ENCODE measurements at regions not wholly inside any gene's neighbourhood (a gene's known extent, or its start where the extent isn't known, plus 50 kb on each side); places are given as distances from the start of the nearest gene placed in this dataset.
"Not testable (repeated sequence)": the region's sequence is repeated elsewhere in the genome, so short reads cannot be mapped to it uniquely, and the experiment has no call there.

DNA sequence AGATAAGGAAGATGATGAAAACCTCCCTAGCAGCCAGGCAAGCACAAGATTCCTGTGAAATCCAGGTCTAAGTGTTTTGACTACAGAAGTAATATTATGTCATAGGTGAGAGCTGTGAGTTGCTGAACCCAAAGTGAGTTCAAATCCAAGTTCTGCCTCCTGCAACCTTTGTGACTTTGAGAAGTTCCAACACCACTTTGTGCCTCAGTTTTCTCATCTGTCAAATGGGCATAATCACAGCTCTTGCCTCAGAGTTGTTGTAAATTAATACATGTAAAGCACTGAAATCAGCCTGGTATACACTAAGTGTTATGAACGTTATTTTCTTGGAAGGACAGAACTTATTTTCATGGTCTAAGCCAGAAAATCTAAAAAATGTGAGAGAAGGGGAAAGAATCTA, 210.3 kb upstream of the FRG2C start:
- H2BK5ac ChIP-seq (ENCODE audit: low read length); H3K4me2 ChIP-seq (ENCODE audit: insufficient read depth, low read length, poor library complexity, severe bottlenecking); H3K18ac ChIP-seq (ENCODE audit: low read length); H3K27me3 ChIP-seq (ENCODE audit: control insufficient read depth in 3 of 3, insufficient read depth in 3 of 3, low read depth in 1 of 3, low read length in 3 of 3); H2AFZ ChIP-seq (ENCODE audit: low read length); H3K27ac ChIP-seq (replicated peaks; ENCODE audit: low read length); H3K9me3 ChIP-seq (replicated peaks in 1 of 2; ENCODE audit: control insufficient read depth in 2 of 2, insufficient read depth in 1 of 2, low read depth in 1 of 2, low read length in 2 of 2); H3K4me3 ChIP-seq (ENCODE audit: low read length in 2 of 2); H3K4me1 ChIP-seq (ENCODE audit: control insufficient read depth in 2 of 2, insufficient read depth in 1 of 2, low read depth in 1 of 2, low read length in 2 of 2); H2BK15ac ChIP-seq (ENCODE audit: low read length); DNase-seq (ENCODE audit: low spot score); H3K4ac ChIP-seq (ENCODE audit: low read length); H3K9ac ChIP-seq (ENCODE audit: low read depth, low read length, poor library complexity); H3K79me1 ChIP-seq (ENCODE audit: low read depth, low read length); H4K8ac ChIP-seq (ENCODE audit: low read depth, low read length); H4K91ac ChIP-seq (ENCODE audit: low read depth, low read length, poor library complexity); H3K23ac ChIP-seq (ENCODE audit: low read depth, low read length, poor library complexity); H2BK12ac ChIP-seq (ENCODE audit: low read length); H2BK120ac ChIP-seq (ENCODE audit: low read depth, low read length); H3K36me3 ChIP-seq (replicated peaks in 1 of 2; ENCODE audit: control insufficient read depth in 2 of 2, insufficient read depth in 2 of 2, low read length in 2 of 2); H3K14ac ChIP-seq (ENCODE audit: low read length); H2AK5ac ChIP-seq (ENCODE audit: low read depth, low read length): not testable (repeated sequence)
- no CpG with 5 or more reads among the region's 1 CpG for WGBS, 2 donors (ENCODE audit: extremely low coverage in 2 of 2, insufficient read length in 2 of 2, insufficient replicate concordance in 1 of 2)

DNA sequence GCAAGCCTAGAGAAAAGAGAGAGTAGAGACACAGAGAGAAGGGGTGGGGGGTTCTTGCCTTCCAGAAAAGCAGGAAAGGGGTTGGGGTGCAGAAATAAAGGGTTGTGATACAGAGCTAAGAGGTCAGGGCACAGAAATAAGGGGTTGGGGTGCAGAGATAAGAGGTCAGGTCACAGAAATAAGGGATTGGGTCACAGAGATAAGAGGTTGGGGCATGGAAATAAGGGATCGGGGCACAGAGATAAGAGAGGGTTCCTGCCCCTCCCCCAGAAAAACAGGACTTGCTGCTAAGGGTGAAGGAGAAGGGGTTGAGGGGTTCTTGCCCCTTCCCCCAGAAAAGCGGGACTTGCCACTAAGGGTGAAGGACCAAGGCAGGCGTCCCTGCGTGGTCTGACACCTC, 189.6 kb upstream of the FRG2C start:
- no CpG with 5 or more reads among the region's 4 CpGs for WGBS, 2 donors (ENCODE audit: extremely low coverage in 2 of 2, insufficient read length in 2 of 2, insufficient replicate concordance in 1 of 2)
- H2BK12ac ChIP-seq (ENCODE audit: low read length); H2AFZ ChIP-seq (ENCODE audit: low read length); H3K23ac ChIP-seq (ENCODE audit: low read depth, low read length, poor library complexity); H2BK15ac ChIP-seq (ENCODE audit: low read length); H3K4ac ChIP-seq (ENCODE audit: low read length); H3K4me3 ChIP-seq (ENCODE audit: low read length in 2 of 2); H2BK120ac ChIP-seq (ENCODE audit: low read depth, low read length); DNase-seq (ENCODE audit: low spot score); H3K36me3 ChIP-seq (replicated peaks in 1 of 2; ENCODE audit: control insufficient read depth in 2 of 2, insufficient read depth in 2 of 2, low read length in 2 of 2); H2BK5ac ChIP-seq (ENCODE audit: low read length); H3K27ac ChIP-seq (replicated peaks; ENCODE audit: low read length); H3K18ac ChIP-seq (ENCODE audit: low read length); H4K91ac ChIP-seq (ENCODE audit: low read depth, low read length, poor library complexity); H3K4me2 ChIP-seq (ENCODE audit: insufficient read depth, low read length, poor library complexity, severe bottlenecking); H3K14ac ChIP-seq (ENCODE audit: low read length); H3K9ac ChIP-seq (ENCODE audit: low read depth, low read length, poor library complexity); H3K9me3 ChIP-seq (replicated peaks in 1 of 2; ENCODE audit: control insufficient read depth in 2 of 2, insufficient read depth in 1 of 2, low read depth in 1 of 2, low read length in 2 of 2); H3K4me1 ChIP-seq (ENCODE audit: control insufficient read depth in 2 of 2, insufficient read depth in 1 of 2, low read depth in 1 of 2, low read length in 2 of 2); H4K8ac ChIP-seq (ENCODE audit: low read depth, low read length); H2AK5ac ChIP-seq (ENCODE audit: low read depth, low read length); H3K27me3 ChIP-seq (ENCODE audit: control insufficient read depth in 3 of 3, insufficient read depth in 3 of 3, low read depth in 1 of 3, low read length in 3 of 3); H3K79me1 ChIP-seq (ENCODE audit: low read depth, low read length): not testable (repeated sequence)

DNA sequence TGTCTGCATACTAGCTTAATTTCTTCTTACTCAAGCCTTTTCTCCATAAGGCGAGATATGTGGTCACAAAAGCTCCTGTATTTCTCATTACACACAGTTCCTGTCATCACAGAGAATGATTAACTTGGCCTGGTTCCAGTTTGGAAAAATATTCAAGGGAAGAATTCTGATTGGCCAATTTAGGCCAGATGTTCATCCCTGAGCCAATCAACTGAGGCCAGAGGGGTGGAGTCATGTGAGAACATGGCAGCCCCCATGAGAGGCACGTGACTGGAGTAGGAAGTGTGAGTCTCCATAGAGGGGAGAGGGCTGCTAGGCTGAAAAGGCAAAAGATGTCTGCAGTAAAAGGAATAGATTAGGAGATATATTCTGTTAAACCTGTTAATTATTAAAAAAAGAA, 167.5 kb upstream of the FRG2C start:
- not testable (repeated sequence) for H3K18ac ChIP-seq (ENCODE audit: low read length); H3K4me3 ChIP-seq (ENCODE audit: low read length in 2 of 2); H3K4me2 ChIP-seq (ENCODE audit: insufficient read depth, low read length, poor library complexity, severe bottlenecking); H2BK5ac ChIP-seq (ENCODE audit: low read length); H3K36me3 ChIP-seq (replicated peaks in 1 of 2; ENCODE audit: control insufficient read depth in 2 of 2, insufficient read depth in 2 of 2, low read length in 2 of 2); H2BK12ac ChIP-seq (ENCODE audit: low read length); H2AK5ac ChIP-seq (ENCODE audit: low read depth, low read length); H3K4ac ChIP-seq (ENCODE audit: low read length); H4K91ac ChIP-seq (ENCODE audit: low read depth, low read length, poor library complexity); H3K79me1 ChIP-seq (ENCODE audit: low read depth, low read length); H2BK15ac ChIP-seq (ENCODE audit: low read length); H3K27ac ChIP-seq (replicated peaks; ENCODE audit: low read length); H3K9me3 ChIP-seq (replicated peaks in 1 of 2; ENCODE audit: control insufficient read depth in 2 of 2, insufficient read depth in 1 of 2, low read depth in 1 of 2, low read length in 2 of 2); H3K4me1 ChIP-seq (ENCODE audit: control insufficient read depth in 2 of 2, insufficient read depth in 1 of 2, low read depth in 1 of 2, low read length in 2 of 2); H3K27me3 ChIP-seq (ENCODE audit: control insufficient read depth in 3 of 3, insufficient read depth in 3 of 3, low read depth in 1 of 3, low read length in 3 of 3); H3K23ac ChIP-seq (ENCODE audit: low read depth, low read length, poor library complexity); H2BK120ac ChIP-seq (ENCODE audit: low read depth, low read length); H4K8ac ChIP-seq (ENCODE audit: low read depth, low read length); H3K14ac ChIP-seq (ENCODE audit: low read length); H3K9ac ChIP-seq (ENCODE audit: low read depth, low read length, poor library complexity); H2AFZ ChIP-seq (ENCODE audit: low read length); DNase-seq (ENCODE audit: low spot score)
- WGBS, 2 donors (ENCODE audit: extremely low coverage in 2 of 2, insufficient read length in 2 of 2, insufficient replicate concordance in 1 of 2): no CpG with 5 or more reads among the region's 2 CpGs

DNA sequence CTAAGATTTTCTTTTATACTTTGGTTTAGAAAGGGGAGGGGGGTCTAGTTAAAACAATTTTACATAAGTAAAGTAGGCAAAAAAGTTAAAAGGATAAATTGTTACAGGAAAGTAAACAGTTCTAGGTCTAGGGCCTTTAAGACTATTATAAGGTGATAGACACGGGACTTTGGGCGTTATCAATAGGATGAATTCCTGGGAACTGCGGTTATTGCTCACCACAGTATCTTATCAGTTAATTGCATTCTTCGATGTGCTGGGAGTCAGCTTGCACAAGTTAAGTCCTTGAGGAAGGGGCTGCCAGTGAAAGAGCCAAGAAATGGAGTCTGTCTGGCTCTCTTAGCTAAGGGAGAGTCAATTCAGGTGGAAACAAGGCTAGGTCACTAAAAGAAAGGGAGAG, 163.8 kb upstream of the FRG2C start:
- not testable (repeated sequence) for H3K27me3 ChIP-seq (ENCODE audit: control insufficient read depth in 3 of 3, insufficient read depth in 3 of 3, low read depth in 1 of 3, low read length in 3 of 3); H3K36me3 ChIP-seq (replicated peaks in 1 of 2; ENCODE audit: control insufficient read depth in 2 of 2, insufficient read depth in 2 of 2, low read length in 2 of 2); H3K14ac ChIP-seq (ENCODE audit: low read length); H3K9me3 ChIP-seq (replicated peaks in 1 of 2; ENCODE audit: control insufficient read depth in 2 of 2, insufficient read depth in 1 of 2, low read depth in 1 of 2, low read length in 2 of 2); H4K8ac ChIP-seq (ENCODE audit: low read depth, low read length); H2BK12ac ChIP-seq (ENCODE audit: low read length); H2BK120ac ChIP-seq (ENCODE audit: low read depth, low read length); H2BK15ac ChIP-seq (ENCODE audit: low read length); H3K4me1 ChIP-seq (ENCODE audit: control insufficient read depth in 2 of 2, insufficient read depth in 1 of 2, low read depth in 1 of 2, low read length in 2 of 2); H2BK5ac ChIP-seq (ENCODE audit: low read length); H3K79me1 ChIP-seq (ENCODE audit: low read depth, low read length); DNase-seq (ENCODE audit: low spot score); H3K18ac ChIP-seq (ENCODE audit: low read length); H3K23ac ChIP-seq (ENCODE audit: low read depth, low read length, poor library complexity); H3K9ac ChIP-seq (ENCODE audit: low read depth, low read length, poor library complexity); H2AK5ac ChIP-seq (ENCODE audit: low read depth, low read length); H3K4ac ChIP-seq (ENCODE audit: low read length); H3K27ac ChIP-seq (replicated peaks; ENCODE audit: low read length); H2AFZ ChIP-seq (ENCODE audit: low read length); H3K4me2 ChIP-seq (ENCODE audit: insufficient read depth, low read length, poor library complexity, severe bottlenecking); H3K4me3 ChIP-seq (ENCODE audit: low read length in 2 of 2); H4K91ac ChIP-seq (ENCODE audit: low read depth, low read length, poor library complexity)
- WGBS, 2 donors (ENCODE audit: extremely low coverage in 2 of 2, insufficient read length in 2 of 2, insufficient replicate concordance in 1 of 2): no CpG with 5 or more reads among the region's 4 CpGs

Data from neuronal stem cell (in vitro differentiated cells).